NCI-H2196 treated with DMSO at 0.1 percent for 48 hours (cell line): ENCODE measurements at regions not wholly inside any gene's neighbourhood (a gene's known extent, or its start where the extent isn't known, plus 50 kb on each side); places are given as distances from the start of the nearest gene placed in this dataset.

Experiments used
- DNase-seq: peaks from one replicate; lab custom pipeline; 2025; ENCODE audit not compliant: unreplicated experiment; lab: John Stamatoyannopoulos, UW

DNA sequence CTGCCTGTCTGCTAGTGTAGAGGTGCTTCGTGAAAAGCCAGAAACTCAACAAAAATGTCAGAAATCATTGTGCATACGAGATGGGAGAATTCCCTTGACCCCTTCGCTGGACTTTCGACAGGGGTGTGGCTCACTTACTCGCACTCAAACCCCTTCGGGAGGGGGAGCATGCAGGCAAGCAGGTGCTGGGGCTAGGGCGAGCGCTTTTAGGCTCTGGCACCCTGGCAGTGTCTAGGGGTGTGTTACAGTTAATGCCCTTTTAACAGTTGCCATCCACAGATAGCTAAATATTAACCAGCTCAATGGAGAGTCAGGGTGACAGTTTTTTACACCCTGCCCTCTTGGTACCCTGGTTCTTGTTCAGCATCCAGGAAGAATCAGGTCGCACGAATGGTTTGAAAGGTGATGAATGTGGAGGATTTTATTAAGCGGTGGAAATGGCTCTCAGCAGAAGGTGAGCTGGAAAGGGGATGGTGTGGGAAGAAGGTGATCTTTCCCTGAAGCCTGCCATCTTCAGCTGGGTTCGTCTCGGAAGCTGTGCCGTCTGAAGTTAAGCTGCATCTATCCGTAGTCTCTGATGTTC is 59.6 kb upstream of the SHANK2 start:
- DNase-seq, result no peak

DNA sequence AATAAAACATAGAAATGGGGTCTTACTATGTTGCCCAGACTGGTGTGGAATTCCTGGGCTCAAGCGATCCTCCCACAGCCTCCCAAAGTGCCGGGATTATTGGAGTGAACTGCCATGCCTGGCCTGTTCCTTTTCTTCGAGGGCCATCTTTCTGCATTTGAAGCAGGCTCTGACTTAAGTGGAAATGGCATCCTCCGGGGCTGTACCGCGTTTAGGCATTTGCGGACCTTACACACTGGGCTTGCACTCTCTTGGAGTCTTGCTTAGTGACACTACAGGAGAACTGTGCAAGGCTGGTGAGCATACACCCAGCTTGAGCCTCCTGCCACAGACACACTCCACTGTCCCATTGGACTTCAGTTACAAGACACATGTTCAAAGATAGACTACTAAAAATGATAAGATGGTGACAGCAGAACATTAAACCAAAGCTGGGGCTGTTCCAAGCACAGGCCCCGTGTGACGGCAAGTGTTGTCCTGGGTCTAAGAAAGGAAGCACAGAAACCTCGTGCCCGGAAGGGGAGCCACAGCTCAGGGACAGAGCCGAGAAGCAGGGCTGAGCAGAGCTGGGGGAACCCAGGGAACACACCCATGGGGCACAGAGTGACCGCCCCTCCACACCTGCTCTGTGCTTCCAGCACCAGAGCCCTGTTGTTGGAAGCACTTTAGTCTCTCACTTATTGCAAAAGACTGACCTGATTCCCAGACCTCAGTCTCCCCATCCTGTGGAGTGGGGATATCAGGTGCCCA is 59.0 kb upstream of the SHANK2 start:
- DNase-seq, result no peak

DNA sequence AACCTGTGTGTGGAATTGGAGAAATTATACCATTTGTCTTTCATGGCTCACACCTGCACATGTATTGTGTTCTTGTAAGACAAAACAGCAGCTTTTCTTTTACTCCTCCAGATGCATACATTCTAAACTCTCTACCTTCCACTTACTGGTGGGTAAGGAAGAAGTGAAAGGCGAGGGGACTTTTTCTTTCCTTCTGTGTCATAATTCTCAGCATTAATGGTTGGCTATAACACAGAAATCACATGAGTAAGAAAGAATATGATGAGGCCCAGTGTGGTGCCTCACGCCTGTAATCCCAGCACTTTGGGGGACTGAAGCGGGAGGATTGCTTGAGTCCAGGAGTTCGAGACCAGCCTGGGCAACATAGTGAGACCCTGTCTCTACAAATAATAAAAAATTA is 57.8 kb upstream of the SHANK2 start:
- no peak for DNase-seq

DNA sequence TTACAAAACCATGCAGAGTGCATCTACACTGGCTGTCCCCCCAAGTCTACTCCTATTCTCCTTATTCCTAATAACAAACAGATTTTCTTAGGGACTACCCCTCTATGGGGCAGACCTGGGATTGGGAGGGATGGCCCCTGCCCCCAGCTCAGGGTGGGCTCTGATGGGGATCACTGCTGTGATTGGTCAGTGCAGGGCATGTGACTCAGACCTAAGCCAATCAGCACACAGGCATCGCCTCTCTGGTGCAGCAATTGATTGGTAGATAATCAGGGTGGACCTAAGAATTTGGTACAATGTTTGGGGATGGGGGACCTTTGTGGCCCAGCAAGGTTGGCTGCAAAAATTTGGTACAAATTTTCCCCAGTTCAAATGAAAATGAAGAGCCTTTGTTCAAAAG is 57.2 kb upstream of the SHANK2 start:
- no peak for DNase-seq

DNA sequence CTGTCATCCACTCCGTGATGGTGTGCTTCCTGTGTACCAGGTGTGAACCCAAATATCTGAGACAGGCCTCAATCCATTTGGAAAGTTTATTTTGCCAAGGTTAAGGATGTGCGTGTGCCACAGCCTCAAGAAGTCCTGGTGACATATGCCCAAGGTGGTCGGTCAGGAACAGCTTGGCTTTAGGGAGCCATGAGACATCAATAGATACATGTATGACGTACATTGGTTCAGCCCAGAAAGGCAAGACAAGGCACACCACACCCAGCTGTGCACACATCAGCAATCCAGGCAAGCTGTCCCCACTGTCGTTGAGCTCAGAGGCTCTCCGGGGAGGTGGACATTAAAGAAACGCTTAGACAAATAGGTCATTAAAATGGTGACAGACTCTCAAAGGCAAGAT is 56.8 kb upstream of the SHANK2 start:
- no peak for DNase-seq

DNA sequence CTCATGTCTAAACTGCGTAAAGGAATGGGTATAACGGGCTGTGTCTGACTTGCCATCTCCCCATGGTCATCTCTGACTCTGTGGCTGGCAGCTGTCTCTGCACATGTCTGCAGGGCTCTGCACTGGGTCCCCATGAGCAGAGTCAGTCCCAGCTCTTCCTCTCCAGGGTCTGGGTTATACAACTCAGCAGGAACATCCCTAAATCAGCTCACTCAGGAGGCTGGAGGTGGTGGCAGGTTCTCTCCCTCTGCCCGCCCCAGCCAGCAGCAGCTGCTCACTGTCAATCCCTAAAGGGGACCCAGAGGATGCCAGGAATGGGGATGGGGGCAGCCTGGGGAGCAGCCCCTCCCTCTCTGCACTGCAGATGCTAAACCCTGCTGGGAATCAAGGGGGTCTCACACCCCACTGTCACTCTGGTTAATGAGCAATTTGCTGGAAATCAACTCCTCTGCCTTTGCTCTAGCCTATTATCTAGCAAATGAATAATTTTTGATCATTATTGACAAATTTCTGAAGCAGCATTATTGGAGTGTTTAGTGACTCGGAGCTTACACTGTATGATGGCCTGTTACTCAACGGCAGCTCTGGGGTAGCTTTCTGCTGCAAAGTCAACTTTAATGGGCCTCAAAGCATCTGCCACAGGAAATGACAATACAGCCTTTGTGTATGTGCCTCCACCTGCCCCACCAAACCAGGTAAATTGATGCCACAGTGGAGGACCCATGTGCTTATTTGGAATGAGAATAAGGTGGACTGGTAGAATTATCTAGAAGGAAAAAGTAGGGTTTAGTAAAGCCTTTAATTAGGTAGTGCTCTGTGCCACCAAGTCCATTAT is 55.7 kb upstream of the SHANK2 start:
- DNase-seq, result no peak

DNA sequence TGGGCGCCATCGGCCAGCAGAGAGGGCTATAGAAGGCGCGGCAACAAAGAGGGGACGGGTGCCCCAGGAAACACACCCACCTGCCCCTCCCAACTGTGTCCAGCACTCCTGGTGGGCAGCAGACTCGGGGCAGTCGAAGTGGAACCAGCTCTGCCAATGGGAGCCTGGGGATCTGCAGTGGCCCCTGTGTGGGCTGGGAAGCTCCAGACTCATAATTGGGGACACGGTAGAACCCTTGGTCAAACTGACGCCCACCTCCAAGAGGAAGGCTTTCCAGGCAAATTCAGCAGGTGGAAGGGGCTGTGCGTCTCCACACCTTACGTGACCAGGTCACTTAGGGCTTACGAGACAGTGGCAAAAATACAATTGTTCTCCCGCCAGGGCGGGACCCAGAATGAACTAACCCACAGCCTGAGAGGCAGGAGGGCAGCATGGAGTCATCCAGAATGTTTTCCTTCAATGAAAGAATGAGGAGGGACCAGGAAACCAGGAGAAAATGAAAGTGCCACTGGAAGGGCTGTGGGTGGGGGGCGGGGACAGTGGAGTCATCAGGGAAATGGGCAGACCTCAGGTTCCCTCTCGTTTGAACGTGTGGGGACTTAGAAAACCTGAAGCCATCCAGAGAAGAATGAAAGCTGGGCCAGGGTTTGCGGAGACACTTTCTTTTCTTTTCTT is 53.2 kb upstream of the SHANK2 start:
- DNase-seq, result no peak

DNA sequence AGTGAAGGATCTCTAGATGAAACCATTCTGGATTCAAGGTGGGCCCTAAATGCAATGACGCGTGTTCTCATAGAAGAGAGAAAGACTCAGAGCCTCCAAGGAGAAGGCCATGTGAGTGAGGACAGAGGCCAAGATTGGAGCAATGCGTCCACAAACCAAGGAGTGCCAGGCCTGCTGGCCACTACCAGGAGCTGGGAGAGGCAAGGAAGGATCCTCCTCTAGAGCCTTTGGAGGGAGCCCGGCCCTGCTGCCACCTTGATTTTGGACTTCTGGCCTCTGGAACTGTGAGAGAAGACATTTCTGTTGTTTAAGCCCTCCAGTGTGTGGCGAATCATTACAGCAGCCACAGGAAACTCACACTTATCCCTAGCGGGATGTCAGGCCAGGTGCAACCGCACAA is 52.7 kb upstream of the SHANK2 start:
- no peak for DNase-seq

DNA sequence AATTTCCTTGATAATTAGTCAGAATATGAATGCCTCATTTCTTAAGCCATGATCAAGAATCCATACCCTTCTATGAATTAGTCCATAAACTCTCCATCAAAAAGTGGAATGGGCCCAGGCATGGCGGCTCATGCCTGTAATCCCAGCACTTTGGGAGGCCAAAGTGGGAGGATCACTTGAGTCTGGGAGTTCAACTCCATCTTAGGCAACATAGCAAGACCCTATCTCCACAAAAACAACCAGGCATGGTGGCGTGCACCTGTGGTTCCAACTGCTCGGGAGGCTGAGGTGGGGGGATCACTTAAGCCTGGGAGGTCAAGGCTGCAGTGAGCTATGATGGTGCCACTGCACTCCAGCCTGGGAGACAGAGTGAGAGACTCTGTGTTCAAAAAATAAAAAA is 52.1 kb upstream of the SHANK2 start:
- no peak for DNase-seq

DNA sequence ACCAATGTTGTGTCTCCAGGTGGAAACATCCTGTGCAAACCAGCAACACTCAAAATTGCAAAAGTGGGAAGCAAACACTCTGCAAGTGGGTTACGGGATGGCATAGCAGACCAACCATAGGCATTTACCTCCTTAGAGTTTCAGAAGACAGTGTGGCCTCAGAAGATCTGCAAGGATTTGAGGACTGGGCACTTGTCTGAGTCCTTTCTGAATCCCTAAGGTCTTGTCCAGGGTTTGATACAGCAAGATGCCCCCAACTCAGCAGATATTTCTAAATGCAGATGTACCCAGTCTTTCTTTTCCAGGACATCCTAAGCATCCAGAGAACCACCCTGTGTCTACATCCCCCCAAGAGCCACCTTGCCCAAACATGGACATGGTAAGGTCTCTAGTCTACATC is 51.7 kb upstream of the SHANK2 start:
- no peak for DNase-seq

DNA sequence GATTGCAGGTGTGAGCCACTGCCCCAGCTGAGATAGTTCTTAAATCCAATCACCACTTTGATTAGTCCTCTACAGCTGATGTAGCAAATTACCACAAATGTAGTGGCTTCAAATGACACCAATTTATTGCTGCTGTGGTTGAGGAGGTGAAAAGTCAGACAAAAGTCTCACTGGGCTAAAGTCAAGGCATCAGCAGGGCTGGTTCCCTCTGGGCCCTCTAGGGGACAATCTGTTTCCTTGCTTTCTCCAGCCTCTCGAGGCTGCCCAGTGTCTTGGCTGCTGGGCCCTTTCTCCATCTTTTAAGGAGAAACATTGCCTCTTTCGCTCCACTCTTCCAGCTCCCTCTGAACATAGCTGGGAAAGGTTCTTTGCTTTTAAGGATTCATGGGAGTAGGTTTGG is 50.5 kb upstream of the SHANK2 start:
- DNase-seq, result no peak

DNA sequence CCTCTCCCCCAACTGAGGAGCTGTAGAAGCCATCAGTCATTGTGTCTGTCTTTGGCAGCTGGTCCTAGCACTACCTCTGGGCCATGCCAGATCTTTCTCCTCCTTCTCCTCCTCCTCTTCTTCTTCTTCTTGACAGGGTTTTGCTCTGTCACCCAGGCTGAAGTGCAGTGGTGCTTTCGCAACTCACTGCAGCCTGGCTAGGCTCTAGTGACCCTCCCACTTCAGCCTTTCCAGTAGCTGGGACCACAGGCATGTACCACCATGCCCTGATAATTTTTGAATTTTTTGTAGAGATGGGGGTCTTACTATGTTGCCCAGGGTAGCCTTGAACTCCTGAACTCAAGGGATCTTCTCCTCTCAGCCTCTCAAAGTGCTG is 50.1 kb upstream of the SHANK2 start:
- DNase-seq, result no peak
